ENCODE measurements at regions not wholly inside any gene's neighbourhood (a gene's known extent, or its start where the extent isn't known, plus 50 kb on each side); places are given as distances from the start of the nearest gene placed in this dataset.
"Not testable (repeated sequence)": the region's sequence is repeated elsewhere in the genome, so short reads cannot be mapped to it uniquely, and the experiment has no call there.

DNA sequence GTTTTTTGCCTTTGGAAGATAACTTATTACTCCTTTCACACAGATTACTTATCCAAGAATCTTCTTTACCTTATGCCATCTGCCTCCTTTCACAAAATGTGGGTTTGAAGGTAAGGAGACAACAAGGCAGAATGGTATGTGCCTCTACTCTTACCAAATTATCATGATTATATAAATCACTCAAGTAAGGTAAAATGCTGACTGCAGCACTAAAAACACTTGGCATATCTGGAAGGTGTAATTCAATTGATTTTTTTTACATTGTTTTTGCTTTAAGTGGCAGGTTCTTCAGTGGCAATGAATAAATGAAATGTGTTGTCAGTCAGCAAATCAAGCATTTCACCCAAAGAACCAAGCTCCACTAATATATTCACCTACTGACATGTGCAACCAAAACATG, 346.1 kb downstream of the OMA1 start:
- no peak for DNase-seq

DNA sequence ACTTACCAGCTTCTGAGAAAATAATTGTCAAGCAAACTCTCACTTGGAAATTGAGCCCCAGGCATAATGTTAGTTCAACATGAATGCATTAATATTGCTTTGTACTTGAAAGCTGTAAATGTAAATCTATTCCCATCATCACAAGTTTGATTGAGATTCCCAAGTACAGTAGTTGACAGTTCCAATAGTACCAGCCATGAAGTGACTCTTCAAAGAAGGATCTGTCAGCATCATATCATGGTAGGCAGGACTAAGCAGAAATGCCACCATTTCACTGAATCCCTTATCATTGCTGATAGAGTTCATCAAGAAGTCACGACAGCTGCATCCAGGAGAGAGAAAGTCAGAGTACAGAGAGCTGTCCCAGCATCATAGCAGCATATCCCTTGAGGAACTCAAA, 348.7 kb downstream of the OMA1 start:
- no peak for DNase-seq

DNA sequence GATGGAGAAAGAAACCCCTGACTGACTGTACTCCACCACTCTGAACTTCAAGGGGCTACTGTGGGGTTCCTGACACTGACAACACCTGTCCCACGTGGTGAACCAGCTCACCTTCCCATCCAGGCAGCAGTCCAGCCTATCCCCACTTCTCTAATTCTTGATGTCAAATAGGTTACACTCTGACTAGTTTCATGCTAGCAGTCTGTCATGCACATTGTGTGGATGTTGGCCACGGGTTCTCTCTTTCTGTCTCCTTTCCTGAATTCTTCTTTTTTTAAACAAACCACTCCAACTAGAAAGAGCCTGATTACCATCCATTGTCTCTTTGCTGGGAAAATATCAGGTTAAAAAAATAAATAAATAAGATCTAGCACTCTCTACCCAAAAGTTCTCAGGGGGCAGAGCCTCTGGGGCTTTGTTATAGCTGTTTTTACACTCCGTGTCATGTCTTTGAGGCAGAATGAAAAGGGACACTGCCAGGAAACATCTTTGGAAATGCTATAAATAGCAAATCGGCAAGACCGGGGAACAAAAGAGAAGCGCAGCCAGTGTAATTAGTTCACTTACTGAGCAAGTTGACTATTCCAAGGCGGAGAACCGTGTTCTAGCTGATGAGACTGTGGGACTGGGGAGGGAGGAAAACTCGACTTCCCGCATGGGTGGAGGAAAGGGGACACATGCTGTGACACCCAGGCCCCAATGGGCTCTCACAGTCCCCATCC, 356.1 kb downstream of the OMA1 start:
- DNase-seq: no peak

DNA sequence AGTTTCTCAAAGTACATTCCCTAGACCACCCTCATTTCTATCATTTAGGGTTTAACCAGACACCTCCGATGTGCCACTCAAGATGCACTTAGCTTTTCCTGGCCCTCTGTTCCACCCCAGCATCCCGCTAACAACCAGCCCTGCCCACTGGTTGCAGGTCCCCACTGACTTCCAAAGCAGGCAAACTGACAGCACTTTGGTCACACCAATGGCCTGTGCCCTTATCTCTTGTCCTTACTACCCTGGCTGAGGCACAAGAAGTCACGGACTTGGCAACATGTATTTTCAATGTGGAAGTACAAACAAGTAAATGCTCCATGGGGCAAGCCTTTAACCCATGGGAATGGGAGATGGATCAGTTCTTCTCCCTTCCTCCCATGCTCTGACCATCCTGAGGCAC, 357.1 kb downstream of the OMA1 start:
- DNase-seq: no peak

DNA sequence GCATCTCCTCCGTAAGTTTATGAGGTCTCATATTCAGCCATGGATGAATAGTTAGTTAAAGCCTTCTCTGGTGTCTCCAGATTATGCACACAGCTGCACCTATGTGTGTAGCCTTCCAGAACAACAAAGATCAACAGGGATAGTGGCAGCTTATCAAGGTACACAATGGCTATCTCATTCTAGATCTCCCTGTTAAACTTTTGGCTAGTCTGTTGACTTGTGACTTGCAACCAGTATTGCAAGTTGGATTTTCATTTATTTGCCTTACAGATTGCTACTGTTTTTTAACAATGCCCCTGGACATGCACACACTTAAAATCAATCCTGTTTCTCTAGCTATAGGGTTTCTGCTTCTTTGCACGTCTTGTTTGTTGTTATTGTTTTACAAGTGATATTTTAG, 363.2 kb downstream of the OMA1 start:
- DNase-seq: no peak

DNA sequence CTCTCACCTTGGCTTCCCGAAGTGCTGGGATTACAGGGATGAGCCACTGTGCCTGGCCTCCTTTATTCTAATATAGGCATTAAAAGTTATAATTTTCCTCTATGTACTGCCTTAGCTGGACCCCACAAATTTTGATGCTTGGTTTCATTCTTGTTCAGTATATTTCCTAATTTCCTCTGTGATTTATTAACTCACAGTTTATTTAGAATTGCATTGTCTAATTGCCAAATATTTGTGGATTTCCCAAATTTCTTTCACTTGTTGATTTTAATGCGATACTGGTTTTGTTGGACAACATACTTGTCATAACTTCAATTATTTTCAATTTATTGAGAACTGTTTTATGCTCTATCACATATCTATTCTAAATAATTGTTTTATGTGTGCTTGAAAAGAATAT, 366.0 kb downstream of the OMA1 start:
- no peak for DNase-seq

DNA sequence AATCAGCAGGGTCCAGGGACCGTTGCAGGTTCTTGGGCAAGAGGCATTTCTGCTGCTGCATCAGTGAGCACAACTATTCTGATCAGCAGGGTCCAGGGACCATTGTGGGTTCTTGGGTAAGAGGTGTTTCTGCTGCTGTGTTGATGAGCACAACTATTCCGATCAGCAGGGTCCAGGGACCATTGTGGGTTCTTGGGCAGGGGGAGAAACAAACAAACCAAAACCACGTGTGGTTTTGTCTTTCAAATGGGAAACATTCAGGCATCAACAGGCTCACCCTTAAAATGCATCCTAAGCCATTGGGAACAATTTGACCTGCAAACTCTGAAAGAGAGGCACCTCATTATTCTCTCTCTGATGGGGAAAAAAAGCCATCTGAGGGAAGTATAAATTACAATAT, 377.4 kb downstream of the OMA1 start:
- DNase-seq: not testable (repeated sequence)

DNA sequence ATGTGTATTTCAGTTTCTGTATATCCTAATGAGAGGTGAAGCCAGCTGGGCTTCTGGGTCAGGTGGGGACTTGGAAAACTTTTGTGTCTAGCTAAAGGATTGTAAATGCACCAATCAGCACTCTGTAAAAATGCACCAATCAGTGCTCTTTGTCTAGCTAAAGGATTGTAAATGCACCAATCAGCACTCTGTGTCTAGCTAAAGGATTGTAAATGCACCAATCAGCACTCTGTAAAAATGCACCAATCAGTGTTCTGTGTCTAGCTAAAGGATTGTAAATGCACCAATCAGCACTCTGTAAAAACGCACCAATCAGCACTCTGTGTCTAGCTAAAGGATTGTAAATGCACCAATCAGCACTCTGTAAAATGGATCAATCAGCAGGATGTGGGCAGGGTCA, 379.4 kb downstream of the OMA1 start:
- not testable (repeated sequence) for DNase-seq

DNA sequence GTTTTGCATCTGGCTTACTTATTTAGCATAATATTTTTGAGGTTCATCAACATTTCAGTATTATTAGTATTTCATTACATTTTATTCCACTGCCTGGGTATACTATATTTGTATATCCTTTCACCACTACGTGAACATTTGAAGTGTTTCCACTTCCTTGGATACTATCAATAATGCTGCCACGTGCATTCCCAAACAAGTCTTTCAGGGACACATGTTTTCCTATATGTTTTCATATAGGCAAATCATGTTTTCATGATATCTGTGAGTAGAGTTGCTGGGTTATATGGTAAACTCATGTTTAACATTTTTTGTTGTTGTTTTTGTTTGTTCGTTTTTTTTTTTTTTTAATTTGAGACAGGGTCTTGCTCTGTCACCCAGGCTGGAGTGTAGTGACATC, 380.1 kb downstream of the OMA1 start:
- no peak for DNase-seq

DNA sequence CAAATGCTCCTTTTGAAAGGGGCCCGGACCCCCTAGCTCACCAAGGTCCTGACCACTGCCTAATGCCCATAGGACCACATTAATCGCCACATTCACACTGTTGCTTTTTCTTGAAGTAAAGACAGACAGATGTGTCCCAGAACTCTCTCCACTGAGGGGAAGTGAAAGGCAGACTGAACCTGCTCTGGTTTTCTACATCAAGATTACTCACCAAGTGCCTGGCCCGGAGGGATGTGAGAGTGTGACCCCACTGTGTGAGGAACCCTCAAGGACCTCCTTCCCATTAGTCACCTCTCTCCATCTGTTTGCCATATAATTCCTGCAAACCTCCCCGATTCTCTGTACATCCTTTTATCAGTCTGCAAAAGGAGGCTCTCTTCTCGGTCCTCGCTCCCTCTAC, 381.5 kb downstream of the OMA1 start:
- no peak for DNase-seq

DNA sequence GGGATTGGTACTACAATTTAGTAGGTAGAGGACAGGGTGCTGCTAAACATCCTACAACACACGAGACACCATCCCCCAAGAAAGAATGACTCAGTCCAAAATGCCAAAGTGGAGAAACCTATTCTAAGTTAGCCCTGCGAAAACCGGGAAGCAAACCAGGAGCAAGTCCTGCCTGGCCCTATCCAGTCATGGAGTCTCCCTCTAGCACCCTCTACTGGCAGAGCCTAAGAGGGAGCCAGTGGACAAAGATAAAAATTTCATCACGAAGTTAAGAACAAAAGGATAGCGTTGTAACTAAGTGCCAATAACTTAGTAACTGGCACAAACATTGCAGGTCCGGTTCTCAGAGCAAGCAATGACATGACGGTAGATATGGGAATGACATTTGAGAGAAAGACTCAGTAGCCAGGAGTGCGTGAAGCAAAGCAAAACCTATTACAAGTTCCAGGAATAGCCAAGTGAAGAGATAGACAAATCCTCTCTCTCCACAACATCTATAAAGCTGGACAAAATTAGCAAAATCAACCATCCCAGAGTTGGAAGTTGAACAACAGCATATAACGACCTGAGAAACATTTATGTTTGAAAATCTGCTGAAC, 383.5 kb downstream of the OMA1 start:
- peak; percentile 41 to 67 for DNase-seq

DNA sequence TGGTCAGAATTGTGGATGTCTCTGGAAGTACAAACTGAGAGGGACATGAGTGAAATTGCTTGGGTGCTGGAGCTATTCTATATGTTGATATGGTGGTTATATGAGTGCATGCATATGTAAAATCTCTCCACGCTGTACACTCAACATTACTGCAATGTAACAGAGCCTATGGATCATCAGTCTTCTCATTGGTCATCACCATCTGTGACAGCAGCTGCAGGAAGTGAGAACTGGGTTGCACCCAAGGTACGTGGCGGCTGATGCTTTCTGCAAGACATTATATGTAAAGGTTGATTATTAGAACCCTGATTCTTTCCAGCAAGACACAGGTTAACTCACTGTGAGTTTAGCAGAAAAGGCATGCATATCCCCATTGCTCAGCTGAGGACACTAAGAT, 387.1 kb downstream of the OMA1 start:
- DNase-seq: no peak

DNA sequence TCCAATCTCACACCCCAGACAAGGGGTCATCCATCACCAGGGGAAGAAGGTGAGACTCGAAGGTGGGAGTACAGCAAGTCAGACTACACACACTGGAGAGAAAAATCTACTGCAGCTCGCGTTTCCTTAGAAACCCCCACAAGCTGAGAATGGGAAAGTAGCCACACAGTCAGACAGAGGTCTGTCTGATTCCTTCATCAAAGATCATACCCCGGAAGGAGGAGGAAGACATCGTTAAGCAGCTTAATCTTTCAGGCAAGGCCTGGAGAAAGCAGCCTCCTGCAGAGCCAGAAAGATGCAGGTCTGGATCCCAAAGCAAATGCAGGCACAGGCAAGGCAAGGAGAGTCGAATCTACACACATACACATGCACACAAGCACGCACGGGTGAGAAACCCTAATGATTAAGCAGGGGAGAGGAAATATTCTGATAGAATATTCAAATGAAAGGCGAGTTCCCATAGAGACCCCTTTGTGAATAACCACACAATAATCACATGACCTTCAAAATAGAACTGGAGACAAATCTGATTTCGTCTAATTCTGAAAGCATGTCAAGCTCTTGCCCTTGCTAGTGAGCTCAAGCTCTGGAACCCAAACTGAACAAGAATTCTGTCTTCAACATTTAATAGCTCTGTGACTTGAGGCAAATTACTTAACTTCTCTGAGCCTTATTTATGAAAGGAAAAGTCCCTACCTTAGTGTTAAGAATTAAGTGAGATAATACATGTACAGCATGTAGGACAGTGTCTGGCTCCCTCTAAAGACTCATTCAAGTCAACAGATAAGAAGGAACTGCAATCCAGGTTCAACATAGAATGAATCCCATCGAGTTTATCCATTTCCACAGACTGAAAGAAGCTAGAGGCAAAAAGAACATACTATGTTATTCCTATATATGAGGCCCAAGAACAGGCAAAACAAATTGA, 387.8 kb downstream of the OMA1 start:
- no peak for DNase-seq

DNA sequence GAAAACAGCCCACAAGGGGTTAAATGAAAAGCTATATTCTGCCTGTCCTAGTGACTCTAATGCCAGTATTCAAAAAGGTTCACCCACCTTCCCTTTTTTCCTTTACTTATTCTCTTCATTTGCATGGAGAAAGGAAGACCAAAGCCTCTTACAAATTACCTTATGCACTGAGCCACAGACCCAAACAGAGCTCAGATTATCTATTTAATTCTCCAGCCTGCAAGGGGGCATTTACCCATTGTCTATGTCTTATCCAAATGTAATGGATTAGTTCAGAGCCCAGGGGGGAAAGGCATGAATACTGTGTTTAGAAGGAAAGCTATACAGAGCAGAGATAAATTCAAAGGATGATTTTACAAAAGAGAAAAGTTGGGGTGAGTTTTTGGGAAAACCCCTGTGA, 388.5 kb downstream of the OMA1 start:
- DNase-seq: no peak

DNA sequence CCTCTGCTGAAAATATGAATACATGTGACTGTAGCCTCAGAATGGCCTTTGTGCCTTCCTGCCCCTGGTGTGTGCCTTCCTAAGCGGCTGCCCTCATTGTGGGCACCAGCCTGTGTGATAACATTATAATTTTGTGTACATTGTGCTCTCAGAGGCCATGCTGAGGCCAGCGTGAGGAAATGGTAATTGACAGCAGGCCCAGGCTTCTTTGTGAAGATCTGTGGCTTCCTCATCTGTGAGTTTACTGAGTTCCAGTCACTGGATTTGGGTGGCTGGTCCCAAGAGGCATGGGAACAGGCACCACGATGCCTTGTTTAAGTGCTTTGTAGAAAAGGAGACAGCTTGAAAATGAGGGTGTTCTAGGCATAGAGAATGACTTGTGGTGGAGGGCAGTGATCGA, 389.3 kb downstream of the OMA1 start:
- DNase-seq: no peak

DNA sequence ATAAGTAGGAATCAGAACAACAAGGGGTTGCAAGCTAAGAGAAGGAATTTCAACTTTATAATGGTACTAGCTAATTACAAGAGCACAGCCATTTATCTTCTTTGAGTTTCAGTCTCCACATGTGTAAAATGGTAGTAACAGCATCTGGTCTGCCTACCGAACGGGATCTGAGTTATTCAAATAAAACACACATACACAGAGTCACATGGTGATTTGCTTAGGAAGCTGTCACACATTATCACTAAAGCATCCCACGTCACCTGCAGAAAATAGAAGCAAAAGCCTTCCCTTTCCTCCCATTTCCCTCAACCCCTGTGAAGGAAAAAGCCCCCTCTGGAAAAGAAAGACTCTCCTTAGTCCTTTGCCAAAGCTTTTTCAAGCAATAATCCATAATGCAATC, 389.7 kb downstream of the OMA1 start:
- DNase-seq: no peak

DNA sequence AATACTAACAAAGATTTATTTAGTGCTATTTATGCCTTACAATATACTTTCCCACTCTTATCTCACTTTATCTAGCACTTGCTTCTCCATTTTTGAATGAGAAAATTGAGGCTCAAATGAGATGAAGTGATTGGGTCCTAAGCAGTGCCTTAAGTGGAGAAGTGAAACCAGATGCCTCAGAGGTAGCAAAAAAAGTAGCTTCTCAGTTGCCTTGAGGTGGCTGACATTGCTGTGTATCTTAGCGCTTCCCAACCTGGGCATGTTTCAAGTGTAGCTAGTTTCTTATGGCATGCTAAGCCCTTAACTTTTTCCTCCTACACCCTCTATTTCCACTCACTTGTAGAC, 390.4 kb downstream of the OMA1 start:
- no peak for DNase-seq

DNA sequence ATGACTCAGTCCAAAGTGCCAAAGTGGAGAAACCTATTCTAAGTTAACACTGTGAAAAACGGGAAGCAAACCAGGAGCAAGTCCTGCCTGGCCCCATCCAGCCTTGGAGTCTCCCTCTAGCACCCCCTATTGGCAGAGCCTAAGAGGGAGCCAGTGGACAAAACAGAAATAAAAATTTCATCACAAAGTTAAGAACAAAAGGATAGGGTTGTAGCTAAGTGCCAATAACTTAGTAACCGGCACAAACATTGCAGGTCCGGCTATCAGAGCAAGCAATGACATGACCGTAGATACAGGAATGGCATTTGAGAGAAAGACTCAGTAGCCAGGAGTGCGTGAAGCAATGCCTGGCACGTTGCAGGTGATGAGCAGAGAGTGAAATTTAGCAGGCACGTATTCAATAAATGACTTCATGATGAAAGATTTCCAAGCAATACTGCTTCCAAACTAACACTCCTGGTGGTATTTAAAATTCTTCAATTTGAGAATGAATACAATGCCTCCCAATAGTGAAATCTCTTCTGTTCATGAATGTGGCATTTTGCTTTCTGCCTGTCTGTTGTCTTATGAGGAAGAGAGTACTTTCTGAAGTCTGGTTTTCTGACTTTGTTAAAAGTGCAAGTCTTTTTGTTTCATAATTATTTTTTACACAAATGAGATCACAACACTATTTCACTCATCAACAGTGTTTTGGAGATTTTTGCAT, 391.0 kb downstream of the OMA1 start:
- no peak for DNase-seq

DNA sequence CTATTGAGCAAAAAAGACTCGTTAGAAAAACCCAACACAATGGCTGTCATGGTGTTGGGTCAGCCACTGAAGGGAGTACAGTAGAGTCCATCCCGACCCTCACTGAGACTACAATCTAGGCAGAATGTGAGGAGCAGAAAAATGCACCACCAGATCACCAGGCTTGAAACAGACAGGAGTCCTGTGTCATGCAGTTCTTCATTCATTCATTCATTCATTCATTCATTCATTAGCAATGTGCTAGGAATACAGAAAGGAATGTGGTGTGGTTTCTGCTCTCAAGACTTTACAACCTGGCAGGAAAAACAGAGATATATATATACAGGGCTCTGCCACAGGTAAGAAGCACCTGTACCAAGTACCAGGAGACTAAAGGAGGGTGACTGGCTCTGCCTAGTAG, 392.3 kb downstream of the OMA1 start:
- no peak for DNase-seq

DNA sequence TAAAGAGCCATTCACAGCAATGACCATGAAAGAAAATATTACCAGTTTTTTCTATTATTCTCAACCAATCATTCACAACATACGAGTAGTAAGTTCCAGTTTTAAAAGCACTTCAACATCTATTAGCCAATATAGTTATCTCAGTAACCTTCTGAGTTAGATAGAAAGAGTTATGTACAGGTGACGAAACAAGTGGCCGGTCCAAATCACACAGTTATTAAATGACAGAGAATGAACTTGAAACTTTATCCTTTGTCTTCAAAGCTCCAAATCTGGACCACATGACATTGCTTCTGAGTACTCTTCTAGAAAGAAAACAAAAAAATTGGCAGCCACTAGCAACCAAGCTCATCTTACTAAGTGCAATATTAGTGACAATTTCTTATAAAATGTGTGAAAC, 393.8 kb downstream of the OMA1 start:
- no peak for DNase-seq

DNA sequence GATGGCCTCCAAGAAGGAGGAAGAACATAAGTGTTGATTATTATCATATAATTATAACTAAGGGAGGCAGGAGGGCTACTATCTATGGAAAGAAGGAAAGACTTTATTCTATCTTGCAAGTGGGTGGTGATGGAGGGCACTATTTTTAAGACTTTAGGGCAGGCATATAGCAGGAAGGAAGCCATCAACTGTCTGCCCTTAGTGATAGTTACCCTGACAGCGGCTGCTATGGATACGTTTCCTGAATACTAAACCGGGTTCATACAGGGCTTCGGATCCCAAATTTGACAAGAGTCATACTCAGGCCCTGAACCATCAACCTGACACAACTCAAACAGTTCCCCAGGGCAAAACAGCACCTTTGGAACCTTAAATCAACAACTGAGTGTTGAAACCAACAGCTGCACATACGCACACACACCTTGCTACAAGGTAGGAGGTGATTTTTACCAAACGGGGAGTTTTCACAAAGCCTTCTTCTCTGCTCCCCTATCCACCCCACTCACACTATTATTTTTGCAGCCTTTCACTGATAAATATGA, 397.2 kb downstream of the OMA1 start:
- no peak for DNase-seq

DNA sequence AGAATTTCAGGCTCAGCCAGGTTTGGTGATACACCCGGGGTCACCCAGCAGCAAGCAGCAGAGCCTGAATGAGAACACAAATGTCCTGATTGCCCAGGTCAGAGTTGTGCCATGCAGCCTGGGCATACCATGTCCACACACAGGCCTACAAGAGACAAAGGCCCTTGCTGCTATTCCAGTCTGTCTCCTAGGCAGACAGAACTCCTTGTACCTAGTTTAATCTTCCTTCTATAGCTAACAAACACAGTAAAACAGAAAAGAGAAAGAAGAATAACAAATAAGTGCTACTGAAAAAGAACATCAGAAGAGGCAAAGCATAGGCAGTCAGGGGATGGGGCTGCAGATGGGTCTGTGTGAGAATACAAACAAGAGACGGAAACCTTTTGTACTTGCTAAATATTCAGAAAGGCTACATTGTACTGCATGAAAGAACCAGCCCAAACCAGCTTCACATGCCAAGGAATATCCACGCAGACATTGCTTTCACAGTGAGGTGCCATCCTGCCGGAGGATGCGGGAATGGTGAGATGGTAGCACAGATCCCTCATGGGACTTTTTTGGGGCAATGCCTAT, 401.7 kb downstream of the OMA1 start:
- DNase-seq: no peak
